ENCODE measurements at regions not wholly inside any gene's neighbourhood (a gene's known extent, or its start where the extent isn't known, plus 50 kb on each side); places are given as distances from the start of the nearest gene placed in this dataset.

GRCh38 chr11:20303391-20303965 is 60.0 kb upstream of the HTATIP2 start:
- no peaks in the 10 kb centered on the region for H3K9me3 ChIP-seq
- H3K36me3 ChIP-seq = no peaks in the 10 kb centered on the region
- no peak overlapping the region for H3K4me3 ChIP-seq
- no peak overlapping the region for H3K27ac ChIP-seq
- ATAC-seq = no peak
- intact Hi-C loops (cut with DNase I) = no loop called here
- TF ChIP-seq, protein P1, sequence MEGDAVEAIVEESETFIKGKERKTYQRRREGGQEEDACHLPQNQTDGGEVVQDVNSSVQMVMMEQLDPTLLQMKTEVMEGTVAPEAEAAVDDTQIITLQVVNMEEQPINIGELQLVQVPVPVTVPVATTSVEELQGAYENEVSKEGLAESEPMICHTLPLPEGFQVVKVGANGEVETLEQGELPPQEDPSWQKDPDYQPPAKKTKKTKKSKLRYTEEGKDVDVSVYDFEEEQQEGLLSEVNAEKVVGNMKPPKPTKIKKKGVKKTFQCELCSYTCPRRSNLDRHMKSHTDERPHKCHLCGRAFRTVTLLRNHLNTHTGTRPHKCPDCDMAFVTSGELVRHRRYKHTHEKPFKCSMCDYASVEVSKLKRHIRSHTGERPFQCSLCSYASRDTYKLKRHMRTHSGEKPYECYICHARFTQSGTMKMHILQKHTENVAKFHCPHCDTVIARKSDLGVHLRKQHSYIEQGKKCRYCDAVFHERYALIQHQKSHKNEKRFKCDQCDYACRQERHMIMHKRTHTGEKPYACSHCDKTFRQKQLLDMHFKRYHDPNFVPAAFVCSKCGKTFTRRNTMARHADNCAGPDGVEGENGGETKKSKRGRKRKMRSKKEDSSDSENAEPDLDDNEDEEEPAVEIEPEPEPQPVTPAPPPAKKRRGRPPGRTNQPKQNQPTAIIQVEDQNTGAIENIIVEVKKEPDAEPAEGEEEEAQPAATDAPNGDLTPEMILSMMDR (IDR thresholded peaks at IDR 0.05) = no peak
- no peaks in the 10 kb centered on the region for H3K27me3 ChIP-seq
- no peak for DNase-seq
- no peaks in the 10 kb centered on the region for H3K4me1 ChIP-seq

DNA sequence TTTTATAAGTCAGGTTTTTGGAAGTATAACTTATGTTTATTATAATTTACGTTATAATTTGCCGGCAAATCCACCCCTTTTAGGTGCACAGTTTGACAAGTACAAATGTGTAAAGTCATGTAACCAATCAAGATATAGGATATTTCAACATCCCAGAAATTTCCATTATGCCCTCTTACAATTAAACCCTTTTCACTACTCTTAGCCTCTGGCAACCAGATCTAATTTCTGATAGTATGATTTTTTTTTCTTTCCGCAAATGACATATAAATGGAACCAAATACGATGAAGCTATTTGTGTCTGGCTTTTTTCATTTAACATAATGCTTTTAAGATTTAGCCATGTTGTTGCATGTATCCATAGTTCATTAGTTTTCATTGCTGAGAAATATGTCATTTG is 69.5 kb upstream of the HTATIP2 start:
- Histone ChIP-seq H3K27me3 (peaks cover 10% of the 10 kb centered on the region), H3K36me3 (no peaks in the 10 kb centered on the region), H3K4me1 (no peaks in the 10 kb centered on the region), H3K9me3 (no peaks in the 10 kb centered on the region), H3K27ac (no peak overlapping the region), H3K4me3 (no peak overlapping the region)
- ATAC-seq (no peak), DNase-seq (no peak)
- intact Hi-C loops (cut with DNase I) = no loop called here
- TF ChIP-seq, protein P1 (IDR thresholded peaks at IDR 0.05) = no peak

DNA sequence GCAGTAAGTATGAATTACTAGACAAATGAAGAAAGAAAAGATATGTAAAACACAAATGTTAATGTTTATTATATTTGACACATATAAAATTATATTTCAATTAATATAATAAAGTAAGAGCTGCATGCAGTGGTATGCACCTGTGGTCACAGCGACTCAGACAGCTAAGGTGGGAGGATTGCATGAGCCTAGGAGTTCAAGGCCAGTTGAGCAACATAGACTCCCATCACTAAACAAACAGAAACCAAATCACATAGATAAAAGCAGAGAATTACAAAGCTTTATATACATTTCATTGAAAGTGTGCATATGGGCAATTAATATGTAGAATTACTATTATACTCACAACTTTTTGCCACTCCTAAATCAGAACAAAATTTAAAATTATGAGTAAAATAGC is 70.0 kb upstream of the HTATIP2 start:
- ATAC-seq = no peak
- DNase-seq = no peak
- TF ChIP-seq, protein P1 (IDR thresholded peaks at IDR 0.05) = no peak
- H3K36me3 ChIP-seq = no peaks in the 10 kb centered on the region
- intact Hi-C loops (cut with DNase I) = no loop called here
- H3K9me3 ChIP-seq = no peaks in the 10 kb centered on the region
- H3K27ac ChIP-seq = no peak overlapping the region
- no peak overlapping the region for H3K4me3 ChIP-seq
- peaks cover 10% of the 10 kb centered on the region for H3K27me3 ChIP-seq
- H3K4me1 ChIP-seq = no peaks in the 10 kb centered on the region

DNA sequence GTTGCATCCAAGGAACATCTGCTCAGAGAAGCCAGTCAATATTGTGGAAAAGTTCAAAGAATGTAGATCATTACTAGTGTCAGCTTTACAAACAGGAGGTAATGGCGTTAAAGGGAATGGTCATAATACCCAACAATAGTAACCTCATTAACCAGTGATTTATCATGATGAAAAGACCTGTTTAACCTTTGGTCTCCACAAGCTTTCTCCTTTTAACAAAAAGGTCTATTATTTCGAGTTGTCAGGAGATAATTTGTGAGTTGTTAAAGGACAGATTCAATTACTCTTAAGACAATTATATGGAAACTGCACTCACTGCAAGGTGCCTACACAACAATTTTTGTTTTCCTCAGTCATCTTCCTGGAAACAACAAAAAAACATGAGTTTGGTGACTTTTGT is 73.8 kb upstream of the HTATIP2 start:
- DNase-seq (no peak), ATAC-seq (no peak)
- Histone ChIP-seq H3K9me3 (no peaks in the 10 kb centered on the region), H3K36me3 (no peaks in the 10 kb centered on the region), H3K27ac (no peak overlapping the region), H3K4me3 (no peak overlapping the region), H3K4me1 (no peaks in the 10 kb centered on the region), H3K27me3 (peaks cover 10% of the 10 kb centered on the region)
- intact Hi-C loops (cut with DNase I) = no loop called here
- TF ChIP-seq, protein P1 (IDR thresholded peaks at IDR 0.05) = no peak

DNA sequence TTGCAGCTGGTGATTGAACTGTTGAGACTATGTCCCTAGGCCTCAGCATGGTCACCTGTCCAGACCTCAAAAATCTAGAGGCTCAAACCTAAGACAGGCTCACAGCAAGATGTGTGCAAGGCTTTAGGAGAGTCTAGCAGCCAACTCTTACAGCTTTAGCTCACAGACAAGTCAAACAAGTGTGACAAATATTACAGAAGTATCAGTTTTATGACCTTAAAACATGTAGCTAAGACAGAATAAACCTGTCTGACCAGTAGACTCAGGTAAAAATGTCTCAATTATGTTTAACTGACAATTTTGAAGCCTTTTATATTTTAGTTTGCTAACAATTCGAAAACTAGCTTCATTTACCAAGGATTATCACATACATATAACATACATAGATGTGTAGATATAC is 80.0 kb upstream of the HTATIP2 start:
- no peaks in the 10 kb centered on the region for H3K9me3 ChIP-seq
- no peaks in the 10 kb centered on the region for H3K36me3 ChIP-seq
- no peak overlapping the region for H3K4me3 ChIP-seq
- H3K4me1 ChIP-seq = no peaks in the 10 kb centered on the region
- no peak overlapping the region for H3K27ac ChIP-seq
- DNase-seq (no peak), ATAC-seq (no peak)
- intact Hi-C loops (cut with DNase I) = no loop called here
- H3K27me3 ChIP-seq = no peaks in the 10 kb centered on the region
- TF ChIP-seq, protein P1 (IDR thresholded peaks at IDR 0.05) = no peak

- Histone ChIP-seq H3K4me1 (no peaks in the 10 kb centered on the region), H3K36me3 (no peaks in the 10 kb centered on the region), H3K4me3 (no peak overlapping the region), H3K27ac (no peak overlapping the region), H3K9me3 (no peaks in the 10 kb centered on the region), H3K27me3 (no peaks in the 10 kb centered on the region)
- ATAC-seq (no peak), DNase-seq (no peak)
- intact Hi-C loops (cut with DNase I) = no loop called here
- TF ChIP-seq, protein P1 (IDR thresholded peaks at IDR 0.05) = no peak
Measured at GRCh38 chr11:20278727-20279126, 84.8 kb upstream of the HTATIP2 start.

Data from upper lobe of right lung (tissue), 1 donor.